ENCODE measurements at regions not wholly inside any gene's neighbourhood (a gene's known extent, or its start where the extent isn't known, plus 50 kb on each side); places are given as distances from the start of the nearest gene placed in this dataset.

DNA sequence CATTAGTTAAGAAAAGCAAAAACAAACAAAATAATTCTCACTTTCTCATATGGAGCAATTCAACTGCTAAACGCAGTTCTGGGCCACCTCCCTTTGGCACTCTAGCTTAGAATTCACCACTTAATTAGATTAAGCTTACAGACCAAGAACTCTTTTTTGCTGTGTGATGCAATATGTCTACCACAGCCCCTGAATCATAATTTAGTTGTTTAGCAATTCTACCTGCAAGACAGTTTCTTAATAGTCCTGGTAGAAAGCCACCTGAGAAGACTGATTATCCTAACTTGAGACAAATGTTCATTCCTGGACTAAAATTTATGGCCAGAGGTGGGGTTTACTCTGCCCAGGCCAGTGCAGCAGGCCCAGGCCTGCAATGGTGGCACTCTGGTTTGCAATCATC lies 205.9 kb downstream of the HS3ST3A1 start:
- Histone ChIP-seq H3K9ac (ENCODE audit: extremely low read depth, low read length, poor library complexity, severe bottlenecking) (no peak overlapping the region), H3K4me1 (ENCODE audit: control insufficient read depth, insufficient read depth, low read length) (no peaks in the 10 kb centered on the region), H3K36me3 (ENCODE audit: control insufficient read depth, insufficient read depth, low read length) (no peaks in the 10 kb centered on the region), H3K4me3 (ENCODE audit: low read length) (no peak overlapping the region), H3K9me3 (ENCODE audit: control insufficient read depth, low read length) (no peaks in the 10 kb centered on the region), H3K27ac (ENCODE audit: low read depth, low read length) (peak overlapping the region; percentile 68), H3K27me3 (ENCODE audit: control insufficient read depth, insufficient read depth, low read length, poor library complexity, severe bottlenecking) (no peaks in the 10 kb centered on the region)
- Mint-ChIP-seq H3K36me3 (ENCODE audit: low read depth) (no peaks in the 10 kb centered on the region), H3K4me1 (no peaks in the 10 kb centered on the region), H3K4me3 (no peak overlapping the region), H3K9me3 (no peaks in the 10 kb centered on the region), H3K27me3 (ENCODE audit: insufficient read depth) (no peaks in the 10 kb centered on the region), H3K27ac (no peak overlapping the region)
- no peak for TF ChIP-seq CTCF (conservative IDR thresholded peaks at IDR 0.05)
- 71 to 95% methylated on average over 1 of the region's 1 CpG for WGBS, 2 experiments (ENCODE audit: insufficient coverage in 1 of 2, insufficient read length in 1 of 2)
- DNase-seq: no peak

DNA sequence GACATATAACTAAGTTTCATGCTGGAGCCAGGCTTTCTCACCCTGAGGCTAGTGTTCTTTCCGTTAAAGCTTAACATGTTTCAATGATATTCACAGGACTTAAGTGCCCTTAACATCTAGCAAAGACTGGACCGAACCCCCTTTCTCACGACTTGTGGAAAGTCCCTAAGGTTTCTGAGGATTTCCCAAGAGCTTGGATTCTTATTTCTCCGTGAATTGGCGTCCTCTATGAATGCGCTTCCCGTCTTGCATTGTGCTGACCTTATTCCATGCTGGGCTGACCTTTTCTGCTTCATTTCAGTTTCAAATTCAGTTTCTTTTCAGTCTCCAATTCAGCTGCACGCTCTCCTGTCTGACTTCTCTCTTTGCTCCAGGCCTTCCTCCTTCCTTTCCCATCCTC lies 206.4 kb downstream of the HS3ST3A1 start:
- Histone ChIP-seq H3K4me1 (ENCODE audit: control insufficient read depth, insufficient read depth, low read length) (no peaks in the 10 kb centered on the region), H3K4me3 (ENCODE audit: low read length) (no peak overlapping the region), H3K9me3 (ENCODE audit: control insufficient read depth, low read length) (no peaks in the 10 kb centered on the region), H3K9ac (ENCODE audit: extremely low read depth, low read length, poor library complexity, severe bottlenecking) (no peak overlapping the region), H3K36me3 (ENCODE audit: control insufficient read depth, insufficient read depth, low read length) (no peaks in the 10 kb centered on the region), H3K27ac (ENCODE audit: low read depth, low read length) (peak overlapping the region; percentile 68), H3K27me3 (ENCODE audit: control insufficient read depth, insufficient read depth, low read length, poor library complexity, severe bottlenecking) (no peaks in the 10 kb centered on the region)
- 84 to 91% methylated on average over 8 of the region's 8 CpGs for WGBS, 2 experiments (ENCODE audit: insufficient coverage in 1 of 2, insufficient read length in 1 of 2)
- no peak overlapping the region for H3K4me3 Mint-ChIP-seq
- no peaks in the 10 kb centered on the region for H3K4me1 Mint-ChIP-seq
- H3K9me3 Mint-ChIP-seq: no peaks in the 10 kb centered on the region
- TF ChIP-seq CTCF (conservative IDR thresholded peaks at IDR 0.05): no peak
- H3K27ac Mint-ChIP-seq: no peak overlapping the region
- no peak for DNase-seq
- H3K27me3 Mint-ChIP-seq (ENCODE audit: insufficient read depth): no peaks in the 10 kb centered on the region
- no peaks in the 10 kb centered on the region for H3K36me3 Mint-ChIP-seq (ENCODE audit: low read depth)

GRCh38 chr17:13393841-13394710 lies 207.7 kb downstream of the HS3ST3A1 start:
- H3K9me3 Mint-ChIP-seq: no peaks in the 10 kb centered on the region
- Histone ChIP-seq H3K27ac (ENCODE audit: low read depth, low read length) (no peak overlapping the region), H3K36me3 (ENCODE audit: control insufficient read depth, insufficient read depth, low read length) (no peaks in the 10 kb centered on the region), H3K4me3 (ENCODE audit: low read length) (no peak overlapping the region), H3K9me3 (ENCODE audit: control insufficient read depth, low read length) (no peaks in the 10 kb centered on the region), H3K9ac (ENCODE audit: extremely low read depth, low read length, poor library complexity, severe bottlenecking) (no peak overlapping the region), H3K4me1 (ENCODE audit: control insufficient read depth, insufficient read depth, low read length) (no peaks in the 10 kb centered on the region), H3K27me3 (ENCODE audit: control insufficient read depth, insufficient read depth, low read length, poor library complexity, severe bottlenecking) (no peaks in the 10 kb centered on the region)
- H3K27me3 Mint-ChIP-seq (ENCODE audit: insufficient read depth): no peaks in the 10 kb centered on the region
- H3K4me3 Mint-ChIP-seq: no peak overlapping the region
- no peak for DNase-seq
- no peaks in the 10 kb centered on the region for H3K4me1 Mint-ChIP-seq
- no peaks in the 10 kb centered on the region for H3K36me3 Mint-ChIP-seq (ENCODE audit: low read depth)
- WGBS, 2 experiments (ENCODE audit: insufficient coverage in 1 of 2, insufficient read length in 1 of 2): 85 to 93% methylated on average over 5 to 12 of the region's 12 CpGs
- H3K27ac Mint-ChIP-seq: no peak overlapping the region
- TF ChIP-seq CTCF (conservative IDR thresholded peaks at IDR 0.05): no peak
